ENCODE measurements at regions not wholly inside any gene's neighbourhood (a gene's known extent, or its start where the extent isn't known, plus 50 kb on each side); places are given as distances from the start of the nearest gene placed in this dataset.

DNA sequence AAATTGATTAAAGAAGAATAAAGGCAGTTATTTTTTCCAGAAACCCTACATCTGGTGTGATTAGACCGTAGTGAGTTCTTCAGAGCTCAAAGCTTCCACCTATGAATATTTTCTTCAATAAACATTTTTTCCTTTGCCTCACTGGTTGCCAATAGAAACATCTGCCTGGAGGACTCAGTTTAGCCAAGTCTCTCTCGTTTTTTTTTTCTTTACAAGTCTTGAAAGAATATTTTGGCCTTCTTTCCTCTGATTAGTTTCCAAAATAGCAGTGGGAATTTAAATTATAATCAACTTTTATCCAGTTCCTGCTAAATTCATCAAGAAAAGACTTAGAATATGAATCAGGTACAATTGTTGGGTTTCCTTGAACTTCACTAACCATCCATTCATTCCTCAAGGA is 897.5 kb downstream of the TLE1 start:
- no peak overlapping the region for H3K4me3 ChIP-seq (ENCODE audit: low read length)
- H4K20me1 ChIP-seq (ENCODE audit: insufficient read depth, low read length) = no peaks in the 10 kb centered on the region
- no peaks in the 10 kb centered on the region for H3K36me3 ChIP-seq (replicated peaks; ENCODE audit: insufficient read depth, low read length)
- H3K9me2 ChIP-seq (replicated peaks; ENCODE audit: insufficient read depth, low read length) = no peaks in the 10 kb centered on the region
- no peaks in the 10 kb centered on the region for H3K27me3 ChIP-seq (replicated peaks; ENCODE audit: insufficient read depth, low read length)
- H3K4me2 ChIP-seq (ENCODE audit: low read depth, low read length) = no peak overlapping the region
- no peaks in the 10 kb centered on the region for H3F3A ChIP-seq (ENCODE audit: insufficient read depth, low read length)
- TF ChIP-seq EZH2 (optimal IDR thresholded peaks at IDR 0.05; ENCODE audit: low read depth, low read length) (no peak), EZH2phosphoT487 (IDR thresholded peaks at IDR 0.05; ENCODE audit: low read length) (no peak), CTCF (IDR thresholded peaks at IDR 0.05; ENCODE audit: low read length) (no peak)
- no peaks in the 10 kb centered on the region for H3K79me2 ChIP-seq (ENCODE audit: low read length)
- no peak for DNase-seq
- no peaks in the 10 kb centered on the region for H3K4me1 ChIP-seq (ENCODE audit: low read length)
- no peaks in the 10 kb centered on the region for H3K9me3 ChIP-seq (replicated peaks; ENCODE audit: insufficient read depth, low read length)
- H3K9ac ChIP-seq (ENCODE audit: low read length) = no peak overlapping the region
- H2AFZ ChIP-seq (ENCODE audit: low read length) = no peak overlapping the region
- no peak overlapping the region for H3K27ac ChIP-seq (ENCODE audit: low read length)

- no peaks in the 10 kb centered on the region for H3K9me2 ChIP-seq (replicated peaks; ENCODE audit: insufficient read depth, low read length)
- no peak overlapping the region for H2AFZ ChIP-seq (ENCODE audit: low read length)
- no peak overlapping the region for H3K9ac ChIP-seq (ENCODE audit: low read length)
- H3K9me3 ChIP-seq (replicated peaks; ENCODE audit: insufficient read depth, low read length) = no peaks in the 10 kb centered on the region
- no peaks in the 10 kb centered on the region for H3K79me2 ChIP-seq (ENCODE audit: low read length)
- H3K36me3 ChIP-seq (replicated peaks; ENCODE audit: insufficient read depth, low read length) = no peaks in the 10 kb centered on the region
- no peak overlapping the region for H3K27ac ChIP-seq (ENCODE audit: low read length)
- H3K4me2 ChIP-seq (ENCODE audit: low read depth, low read length) = no peak overlapping the region
- H3K4me1 ChIP-seq (ENCODE audit: low read length) = no peaks in the 10 kb centered on the region
- no peaks in the 10 kb centered on the region for H3F3A ChIP-seq (ENCODE audit: insufficient read depth, low read length)
- no peaks in the 10 kb centered on the region for H4K20me1 ChIP-seq (ENCODE audit: insufficient read depth, low read length)
- no peak for TF ChIP-seq CTCF (IDR thresholded peaks at IDR 0.05; ENCODE audit: low read length)
- TF ChIP-seq EZH2 (optimal IDR thresholded peaks at IDR 0.05; ENCODE audit: low read depth, low read length) = no peak
- no peak for TF ChIP-seq EZH2phosphoT487 (IDR thresholded peaks at IDR 0.05; ENCODE audit: low read length)
- DNase-seq = no peak
- H3K27me3 ChIP-seq (replicated peaks; ENCODE audit: insufficient read depth, low read length) = no peaks in the 10 kb centered on the region
- no peak overlapping the region for H3K4me3 ChIP-seq (ENCODE audit: low read length)
Measured at GRCh38 chr9:80790764-80791163, 898.6 kb downstream of the TLE1 start.

DNA sequence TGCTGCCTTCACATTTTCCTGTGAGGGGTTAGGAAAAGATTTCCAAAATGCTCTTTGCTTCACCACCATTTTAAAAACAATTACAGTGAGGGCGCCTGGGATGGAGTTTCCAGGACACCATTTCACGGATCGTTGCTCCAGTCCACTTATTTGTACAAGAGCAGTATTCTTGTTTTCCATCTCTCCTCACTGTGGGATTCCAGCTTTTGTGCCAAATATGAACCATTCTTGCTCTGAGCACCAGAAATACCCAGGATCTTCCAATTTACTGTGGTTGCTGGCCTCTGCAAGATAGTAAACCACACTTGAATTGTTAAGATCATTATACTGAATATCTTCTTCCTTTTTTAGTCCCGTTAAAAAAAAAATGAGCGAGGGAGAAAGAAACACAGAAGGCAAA is 899.5 kb downstream of the TLE1 start:
- H3K4me3 ChIP-seq (ENCODE audit: low read length) = no peak overlapping the region
- H3K9ac ChIP-seq (ENCODE audit: low read length) = no peak overlapping the region
- no peak overlapping the region for H3K27ac ChIP-seq (ENCODE audit: low read length)
- no peaks in the 10 kb centered on the region for H3K9me2 ChIP-seq (replicated peaks; ENCODE audit: insufficient read depth, low read length)
- no peaks in the 10 kb centered on the region for H3F3A ChIP-seq (ENCODE audit: insufficient read depth, low read length)
- no peaks in the 10 kb centered on the region for H3K9me3 ChIP-seq (replicated peaks; ENCODE audit: insufficient read depth, low read length)
- H2AFZ ChIP-seq (ENCODE audit: low read length) = no peak overlapping the region
- no peaks in the 10 kb centered on the region for H3K79me2 ChIP-seq (ENCODE audit: low read length)
- H3K4me1 ChIP-seq (ENCODE audit: low read length) = no peaks in the 10 kb centered on the region
- no peaks in the 10 kb centered on the region for H3K36me3 ChIP-seq (replicated peaks; ENCODE audit: insufficient read depth, low read length)
- no peak for TF ChIP-seq EZH2 (optimal IDR thresholded peaks at IDR 0.05; ENCODE audit: low read depth, low read length)
- TF ChIP-seq CTCF (IDR thresholded peaks at IDR 0.05; ENCODE audit: low read length) = no peak
- TF ChIP-seq EZH2phosphoT487 (IDR thresholded peaks at IDR 0.05; ENCODE audit: low read length) = no peak
- no peaks in the 10 kb centered on the region for H4K20me1 ChIP-seq (ENCODE audit: insufficient read depth, low read length)
- no peak for DNase-seq
- H3K27me3 ChIP-seq (replicated peaks; ENCODE audit: insufficient read depth, low read length) = no peaks in the 10 kb centered on the region
- H3K4me2 ChIP-seq (ENCODE audit: low read depth, low read length) = no peak overlapping the region
